Vagina (tissue), 2 donors: ENCODE measurements at regions not wholly inside any gene's neighbourhood (a gene's known extent, or its start where the extent isn't known, plus 50 kb on each side); places are given as distances from the start of the nearest gene placed in this dataset.

Source experiments
- DNase-seq, 2 donors: peaks; one replicate each; pipeline ENCODE4 v3.0.0-alpha.2; 2017; ENCODE audit errors: extremely low spot score in 2 of 2
- H3K27ac ChIP-seq: fragments of 200-600 bp; sonication (generic); one replicate; pipeline ENCODE4 v1.5.1; 2019
- H3K27me3 ChIP-seq: fragments of 200-600 bp; sonication (generic); one replicate; pipeline ENCODE4 v1.5.1; 2019
- H3K36me3 ChIP-seq, 2 donors: fragments of 200-600 bp; sonication (generic); one replicate each; pipeline ENCODE4 v1.5.1; 2017 to 2019
- H3K4me1 ChIP-seq: fragments of 200-600 bp; sonication (generic); one replicate; pipeline ENCODE4 v1.5.1; 2019
- H3K4me3 ChIP-seq, 2 donors: fragments of 200-600 bp; sonication (generic); 1 replicate in 1 of 2; 2 replicates in 1 of 2; pipeline ENCODE4 v1.5.1; 2016 to 2019
- H3K9me3 ChIP-seq: fragments of 200-600 bp; sonication (generic); one replicate; pipeline ENCODE4 v1.5.1; 2019
- CTCF ChIP-seq, 3 experiments: fragments of 450-650 bp in 2 of 3; fragments of 200-600 bp in 1 of 3; sonication (generic) in 1 of 3; IDR thresholded peaks; one replicate each; pipeline ENCODE4 v1.5.1; 2017 to 2019; ENCODE audit warnings: antibody characterized with exemption in 3 of 3, mild to moderate bottlenecking in 2 of 3, moderate library complexity in 2 of 3
- POLR2A ChIP-seq, 2 donors: fragments of 450-650 bp; IDR thresholded peaks; one replicate each; pipeline ENCODE4 v1.6.1; 2017; ENCODE audit warnings: antibody characterized with exemption in 2 of 2, mild to moderate bottlenecking in 2 of 2, moderate library complexity in 2 of 2
- POLR2AphosphoS5 ChIP-seq, 2 donors: sonication (generic); formaldehyde crosslinking; IDR thresholded peaks; one replicate each; pipeline ENCODE4 v1.9.0; 2017; ENCODE audit warnings: antibody characterized with exemption in 2 of 2, mild to moderate bottlenecking in 2 of 2, low read depth in 1 of 2; ENCODE audit not compliant: insufficient read depth in 1 of 2
- intact Hi-C: fragments of 100-400 bp; cut with DNase I; formaldehyde crosslinking; loops from one replicate; pipeline ENCODE4 v1.15.1; 2023

- Histone ChIP-seq H3K4me1 (no peaks in the 10 kb centered on the region), H3K27me3 (no peaks in the 10 kb centered on the region), H3K4me3 (no peak overlapping the region), H3K36me3 (no peaks in the 10 kb centered on the region), H3K9me3 (no peaks in the 10 kb centered on the region), H3K27ac (no peak overlapping the region)
- TF ChIP-seq POLR2A (IDR thresholded peaks at IDR 0.05) (no peak), CTCF (IDR thresholded peaks at IDR 0.05) (peak; percentile 9 to 52 (median 44)), POLR2AphosphoS5 (IDR thresholded peaks at IDR 0.05; ENCODE audit: insufficient read depth in 1 of 2, low read depth in 1 of 2) (no peak)
- DNase-seq: no peak
- intact Hi-C loops: no loop called here
Measured at GRCh38 chr2:118202707-118203303, 114.5 kb downstream of the INSIG2 start.

- H3K4me1 ChIP-seq: no peaks in the 10 kb centered on the region
- no peaks in the 10 kb centered on the region for H3K27me3 ChIP-seq
- no peaks in the 10 kb centered on the region for H3K9me3 ChIP-seq
- H3K36me3 ChIP-seq: no peaks in the 10 kb centered on the region
- H3K27ac ChIP-seq: no peak overlapping the region
- no peak for DNase-seq
- intact Hi-C loops: no loop called here
- TF ChIP-seq CTCF (IDR thresholded peaks at IDR 0.05) (no peak), POLR2AphosphoS5 (IDR thresholded peaks at IDR 0.05; ENCODE audit: insufficient read depth in 1 of 2, low read depth in 1 of 2) (no peak), POLR2A (IDR thresholded peaks at IDR 0.05) (no peak)
- H3K4me3 ChIP-seq: no peak overlapping the region
Measured at GRCh38 chr2:118198268-118198667, 110.0 kb downstream of the INSIG2 start.

- DNase-seq: no peak
- Histone ChIP-seq H3K4me1 (no peaks in the 10 kb centered on the region), H3K27ac (no peak overlapping the region), H3K9me3 (no peaks in the 10 kb centered on the region), H3K4me3 (no peak overlapping the region), H3K36me3 (no peaks in the 10 kb centered on the region), H3K27me3 (no peaks in the 10 kb centered on the region)
- intact Hi-C loops: no loop called here
- TF ChIP-seq CTCF (IDR thresholded peaks at IDR 0.05) (no peak), POLR2AphosphoS5 (IDR thresholded peaks at IDR 0.05; ENCODE audit: insufficient read depth in 1 of 2, low read depth in 1 of 2) (no peak), POLR2A (IDR thresholded peaks at IDR 0.05) (no peak)
Measured at GRCh38 chr2:118197011-118197675, 108.9 kb downstream of the INSIG2 start.

- no peak overlapping the region for H3K4me3 ChIP-seq
- H3K27ac ChIP-seq: no peak overlapping the region
- no peaks in the 10 kb centered on the region for H3K36me3 ChIP-seq
- intact Hi-C loops: no loop called here
- no peak for DNase-seq
- H3K27me3 ChIP-seq: no peaks in the 10 kb centered on the region
- no peaks in the 10 kb centered on the region for H3K9me3 ChIP-seq
- peaks cover 5% of the 10 kb centered on the region for H3K4me1 ChIP-seq
- TF ChIP-seq CTCF (IDR thresholded peaks at IDR 0.05): no peak
Measured at GRCh38 chr2:118190474-118190873, 102.2 kb downstream of the INSIG2 start.

GRCh38 chr2:118186858-118187254 lies 98.6 kb downstream of the INSIG2 start:
- H3K9me3 ChIP-seq: no peaks in the 10 kb centered on the region
- intact Hi-C loops: no loop called here
- no peak for DNase-seq
- peak overlapping the region; percentile 61 to 62 for H3K4me3 ChIP-seq
- H3K27ac ChIP-seq: peak overlapping the region; percentile 66
- H3K27me3 ChIP-seq: no peaks in the 10 kb centered on the region
- no peaks in the 10 kb centered on the region for H3K36me3 ChIP-seq
- TF ChIP-seq POLR2AphosphoS5 (IDR thresholded peaks at IDR 0.05; ENCODE audit: insufficient read depth in 1 of 2, low read depth in 1 of 2) (no peak), POLR2A (IDR thresholded peaks at IDR 0.05) (no peak), CTCF (IDR thresholded peaks at IDR 0.05) (no peak)
- H3K4me1 ChIP-seq: peaks cover 12% of the 10 kb centered on the region
